HEK293 (cell line): ENCODE measurements at regions not wholly inside any gene's neighbourhood (a gene's known extent, or its start where the extent isn't known, plus 50 kb on each side); places are given as distances from the start of the nearest gene placed in this dataset.

Experiments used
- BCL11A ChIP-seq: fragments of 450-650 bp; formaldehyde crosslinking; IDR thresholded peaks from 2 replicates; pipeline ENCODE4 v1.5.1; 2016; ENCODE audit warnings: low read depth, missing biosample characterization, missing genetic modification characterization
- CTCF ChIP-seq: fragments of 450-650 bp; formaldehyde crosslinking; IDR thresholded peaks from 2 replicates; pipeline ENCODE4 v1.5.1; 2016; ENCODE audit warnings: missing biosample characterization, missing genetic modification characterization
- MYNN ChIP-seq: fragments of 450-650 bp; formaldehyde crosslinking; IDR thresholded peaks from 2 replicates; pipeline ENCODE4 v1.5.1; 2016; ENCODE audit warnings: missing biosample characterization, missing genetic modification characterization, borderline replicate concordance
- SETDB1 ChIP-seq: IDR thresholded peaks from one replicate; pipeline ENCODE4 v1.6.1; 2017; ENCODE audit warnings: mild to moderate bottlenecking, low read length, moderate library complexity, mixed read lengths; ENCODE audit not compliant: insufficient read length
- ZBTB1 ChIP-seq: fragments of 450-650 bp; formaldehyde crosslinking; IDR thresholded peaks from 2 replicates; pipeline ENCODE4 v1.5.1; 2016; ENCODE audit warnings: missing biosample characterization, missing genetic modification characterization
- ZNF10 ChIP-seq: fragments of 450-650 bp; formaldehyde crosslinking; IDR thresholded peaks from 2 replicates; pipeline ENCODE4 v1.5.1; 2017; ENCODE audit warnings: missing biosample characterization, missing genetic modification characterization
- ZNF561 ChIP-seq: fragments of 450-650 bp; IDR thresholded peaks from 2 replicates; pipeline ENCODE4 v1.5.1; 2018; ENCODE audit warnings: missing biosample characterization, missing genetic modification characterization, borderline replicate concordance
- ZNF660 ChIP-seq: fragments of 450-650 bp; IDR thresholded peaks from 2 replicates; pipeline ENCODE4 v1.5.1; 2018; ENCODE audit warnings: missing biosample characterization, mild to moderate bottlenecking, missing genetic modification characterization
- ZNF792 ChIP-seq: fragments of 450-650 bp; formaldehyde crosslinking; IDR thresholded peaks from 2 replicates; pipeline ENCODE4 v1.5.1; 2016; ENCODE audit warnings: missing biosample characterization, missing genetic modification characterization
- TF ChIP-seq, protein P1 (sequence below): fragments of 450-650 bp; IDR thresholded peaks from 2 replicates; pipeline ENCODE4 v1.5.1; 2018; ENCODE audit warnings: missing biosample characterization, missing genetic modification characterization
- TF ChIP-seq, protein P2 (sequence below): fragments of 450-650 bp; formaldehyde crosslinking; IDR thresholded peaks from 2 replicates; pipeline ENCODE4 v1.5.1; 2016; ENCODE audit warnings: missing biosample characterization, missing genetic modification characterization, borderline replicate concordance

- no peak for TF ChIP-seq CTCF
- no peak for TF ChIP-seq ZNF660 (tag by site-specific recombination)
- TF ChIP-seq, protein P1, sequence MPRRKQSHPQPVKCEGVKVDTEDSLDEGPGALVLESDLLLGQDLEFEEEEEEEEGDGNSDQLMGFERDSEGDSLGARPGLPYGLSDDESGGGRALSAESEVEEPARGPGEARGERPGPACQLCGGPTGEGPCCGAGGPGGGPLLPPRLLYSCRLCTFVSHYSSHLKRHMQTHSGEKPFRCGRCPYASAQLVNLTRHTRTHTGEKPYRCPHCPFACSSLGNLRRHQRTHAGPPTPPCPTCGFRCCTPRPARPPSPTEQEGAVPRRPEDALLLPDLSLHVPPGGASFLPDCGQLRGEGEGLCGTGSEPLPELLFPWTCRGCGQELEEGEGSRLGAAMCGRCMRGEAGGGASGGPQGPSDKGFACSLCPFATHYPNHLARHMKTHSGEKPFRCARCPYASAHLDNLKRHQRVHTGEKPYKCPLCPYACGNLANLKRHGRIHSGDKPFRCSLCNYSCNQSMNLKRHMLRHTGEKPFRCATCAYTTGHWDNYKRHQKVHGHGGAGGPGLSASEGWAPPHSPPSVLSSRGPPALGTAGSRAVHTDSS: no peak
- TF ChIP-seq ZNF792 (tag by site-specific recombination): no peak
- TF ChIP-seq MYNN: no peak
- TF ChIP-seq, protein P2, sequence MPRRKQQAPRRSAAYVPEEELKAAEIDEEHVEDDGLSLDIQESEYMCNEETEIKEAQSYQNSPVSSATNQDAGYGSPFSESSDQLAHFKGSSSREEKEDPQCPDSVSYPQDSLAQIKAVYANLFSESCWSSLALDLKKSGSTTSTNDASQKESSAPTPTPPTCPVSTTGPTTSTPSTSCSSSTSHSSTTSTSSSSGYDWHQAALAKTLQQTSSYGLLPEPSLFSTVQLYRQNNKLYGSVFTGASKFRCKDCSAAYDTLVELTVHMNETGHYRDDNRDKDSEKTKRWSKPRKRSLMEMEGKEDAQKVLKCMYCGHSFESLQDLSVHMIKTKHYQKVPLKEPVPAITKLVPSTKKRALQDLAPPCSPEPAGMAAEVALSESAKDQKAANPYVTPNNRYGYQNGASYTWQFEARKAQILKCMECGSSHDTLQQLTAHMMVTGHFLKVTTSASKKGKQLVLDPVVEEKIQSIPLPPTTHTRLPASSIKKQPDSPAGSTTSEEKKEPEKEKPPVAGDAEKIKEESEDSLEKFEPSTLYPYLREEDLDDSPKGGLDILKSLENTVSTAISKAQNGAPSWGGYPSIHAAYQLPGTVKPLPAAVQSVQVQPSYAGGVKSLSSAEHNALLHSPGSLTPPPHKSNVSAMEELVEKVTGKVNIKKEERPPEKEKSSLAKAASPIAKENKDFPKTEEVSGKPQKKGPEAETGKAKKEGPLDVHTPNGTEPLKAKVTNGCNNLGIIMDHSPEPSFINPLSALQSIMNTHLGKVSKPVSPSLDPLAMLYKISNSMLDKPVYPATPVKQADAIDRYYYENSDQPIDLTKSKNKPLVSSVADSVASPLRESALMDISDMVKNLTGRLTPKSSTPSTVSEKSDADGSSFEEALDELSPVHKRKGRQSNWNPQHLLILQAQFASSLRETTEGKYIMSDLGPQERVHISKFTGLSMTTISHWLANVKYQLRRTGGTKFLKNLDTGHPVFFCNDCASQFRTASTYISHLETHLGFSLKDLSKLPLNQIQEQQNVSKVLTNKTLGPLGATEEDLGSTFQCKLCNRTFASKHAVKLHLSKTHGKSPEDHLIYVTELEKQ: no peak
- no peak for TF ChIP-seq SETDB1
- TF ChIP-seq BCL11A (tag by site-specific recombination): no peak
- TF ChIP-seq ZNF561: no peak
- no peak for TF ChIP-seq ZNF10 (tag by site-specific recombination)
- no peak for TF ChIP-seq ZBTB1 (tag by site-specific recombination)
Measured at GRCh38 chr1:38773483-38773882, 86.1 kb downstream of the RRAGC start.
